Stimulated activated CD4-positive, alpha-beta T cell treated with anti-CD3 and anti-CD28 coated beads, Interleukin-2, amount 100 ng/mL, for 48 hours (primary cell): ENCODE measurements at regions not wholly inside any gene's neighbourhood (a gene's known extent, or its start where the extent isn't known, plus 50 kb on each side); places are given as distances from the start of the nearest gene placed in this dataset.
"Not testable (repeated sequence)": the region's sequence is repeated elsewhere in the genome, so short reads cannot be mapped to it uniquely, and the experiment has no call there.

ENCODE experiments used
- DNase-seq, 2 donors: peaks; one replicate each; pipeline ENCODE4 v3.0.0-alpha.2; 2020

DNA sequence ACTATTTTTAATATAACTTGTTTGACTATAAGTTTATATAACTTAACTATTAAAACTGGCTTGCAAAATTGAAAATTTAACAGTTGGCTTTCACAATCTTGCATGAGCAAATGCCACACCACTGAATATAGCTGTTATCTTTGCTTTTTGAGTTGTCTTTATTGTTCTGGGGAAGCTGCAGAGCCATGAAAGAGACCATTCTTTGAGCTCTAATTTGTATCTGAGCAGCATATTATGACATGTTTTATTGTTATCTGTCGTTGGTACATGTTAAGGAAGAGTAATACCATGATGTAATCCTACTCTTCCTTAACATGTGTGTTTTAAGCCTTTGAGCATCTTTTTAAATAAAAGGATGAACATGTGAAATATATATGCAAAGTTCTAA is 97.1 kb upstream of the ANK2 start:
- DNase-seq = no peak

DNA sequence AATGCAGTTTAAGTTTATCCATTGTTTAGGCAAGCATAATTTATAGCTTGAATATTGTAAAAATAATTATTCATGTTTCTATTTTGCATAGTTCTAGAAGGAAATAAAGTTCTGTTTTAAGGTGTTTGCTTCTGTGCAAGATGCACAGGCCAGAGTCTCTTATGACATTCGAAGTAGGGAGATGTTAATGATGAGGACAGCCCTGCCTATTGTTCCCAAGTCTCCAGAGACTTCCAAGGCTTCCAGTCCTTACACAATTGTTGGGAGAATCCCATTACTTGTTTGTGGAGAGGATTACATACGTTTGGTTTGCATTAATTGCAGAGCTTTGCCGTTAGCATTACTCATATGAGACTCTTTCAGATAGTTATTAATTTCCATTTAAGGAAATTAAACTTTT is 96.2 kb upstream of the ANK2 start:
- no peak for DNase-seq

DNA sequence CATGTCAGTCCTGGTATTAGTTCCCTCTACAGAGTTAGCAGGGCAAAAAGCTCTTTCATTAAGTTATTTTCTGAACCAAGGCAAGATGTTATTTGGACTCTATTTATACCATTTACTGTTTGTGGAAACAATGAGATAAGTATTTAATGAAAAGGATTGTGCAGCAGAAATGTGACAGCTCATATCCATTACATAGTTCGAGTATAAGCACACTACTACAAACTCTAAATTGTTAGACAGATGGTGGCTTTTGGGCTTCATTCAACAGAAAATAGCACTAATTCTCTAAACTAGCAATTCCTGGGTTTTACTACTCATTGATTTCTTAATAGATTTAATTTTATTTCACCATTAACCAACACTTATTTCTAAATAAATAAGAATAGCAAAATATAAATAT is 95.2 kb upstream of the ANK2 start:
- DNase-seq = no peak

DNA sequence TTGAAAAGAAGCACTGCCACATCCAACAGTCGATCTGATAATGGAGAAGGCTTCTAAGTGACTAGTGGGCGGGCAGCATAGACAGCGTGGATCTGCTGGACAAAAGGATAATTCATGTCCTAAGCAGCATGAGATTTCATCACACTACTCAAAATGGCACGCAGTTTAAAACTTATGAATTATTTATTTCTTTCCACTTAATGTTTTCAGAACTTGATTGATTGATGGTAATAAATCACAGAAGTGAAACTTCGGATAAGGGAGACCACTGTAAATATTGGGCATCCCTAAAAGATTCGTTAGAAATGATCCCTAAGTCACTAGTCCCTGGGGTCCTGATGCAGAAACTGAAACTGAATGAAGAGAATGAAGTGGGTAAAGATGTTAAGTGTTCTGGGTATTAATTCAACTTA is 93.0 kb upstream of the ANK2 start:
- no peak for DNase-seq

DNA sequence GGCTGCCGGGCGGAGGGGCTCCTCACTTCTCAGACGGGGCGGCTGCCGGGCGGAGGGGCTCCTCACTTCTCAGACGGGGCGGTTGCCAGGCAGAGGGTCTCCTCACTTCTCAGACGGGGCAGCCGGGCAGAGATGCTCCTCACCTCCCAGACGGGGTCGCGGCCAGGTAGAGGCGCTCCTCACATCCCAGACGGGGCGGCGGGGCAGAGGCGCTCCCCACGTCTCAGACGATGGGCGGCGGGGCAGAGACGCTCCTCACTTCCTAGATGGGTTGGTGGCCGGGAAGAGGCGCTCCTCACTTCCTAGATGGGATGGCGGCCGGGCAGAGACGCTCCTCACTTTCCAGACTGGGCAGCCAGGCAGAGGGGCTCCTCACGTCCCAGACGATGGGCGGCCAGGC is 91.7 kb upstream of the ANK2 start:
- not testable (repeated sequence) for DNase-seq

DNA sequence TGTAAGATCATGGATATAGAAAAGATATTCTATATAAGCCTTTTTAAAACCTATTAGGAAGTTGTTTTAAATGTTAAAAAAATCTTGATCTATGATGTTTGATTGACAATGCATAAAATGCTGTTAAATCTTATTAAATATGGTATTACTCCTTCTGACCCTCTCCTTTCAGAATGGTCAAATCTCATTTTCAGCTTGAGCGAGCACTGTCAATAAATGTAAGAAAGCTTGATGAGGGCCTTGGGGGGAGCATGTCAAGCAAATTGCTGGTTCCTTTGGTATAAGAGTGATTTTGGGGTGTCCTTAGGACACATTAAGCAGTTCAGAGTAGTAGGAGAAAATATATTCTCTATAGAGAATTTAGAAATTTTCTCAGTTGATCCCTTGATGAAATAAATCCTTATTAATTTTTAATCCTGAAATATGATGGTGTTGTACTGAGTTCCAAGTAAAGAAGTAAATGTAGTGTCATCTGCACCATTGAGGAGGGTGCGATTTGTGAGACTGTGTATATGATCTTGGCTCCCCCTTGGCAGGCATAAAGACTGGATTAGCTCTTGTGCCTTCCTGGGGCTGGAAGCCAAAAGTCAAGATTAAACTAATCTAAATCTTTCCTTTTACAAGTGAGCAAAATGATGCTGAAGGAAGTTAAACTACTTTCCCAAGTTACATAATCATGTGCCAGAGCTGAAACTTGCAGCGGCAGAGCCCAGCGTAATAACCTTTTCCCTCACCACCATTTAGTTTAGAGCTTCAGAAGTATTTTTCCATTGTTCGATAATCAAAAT is 82.6 kb upstream of the ANK2 start:
- no peak for DNase-seq

DNA sequence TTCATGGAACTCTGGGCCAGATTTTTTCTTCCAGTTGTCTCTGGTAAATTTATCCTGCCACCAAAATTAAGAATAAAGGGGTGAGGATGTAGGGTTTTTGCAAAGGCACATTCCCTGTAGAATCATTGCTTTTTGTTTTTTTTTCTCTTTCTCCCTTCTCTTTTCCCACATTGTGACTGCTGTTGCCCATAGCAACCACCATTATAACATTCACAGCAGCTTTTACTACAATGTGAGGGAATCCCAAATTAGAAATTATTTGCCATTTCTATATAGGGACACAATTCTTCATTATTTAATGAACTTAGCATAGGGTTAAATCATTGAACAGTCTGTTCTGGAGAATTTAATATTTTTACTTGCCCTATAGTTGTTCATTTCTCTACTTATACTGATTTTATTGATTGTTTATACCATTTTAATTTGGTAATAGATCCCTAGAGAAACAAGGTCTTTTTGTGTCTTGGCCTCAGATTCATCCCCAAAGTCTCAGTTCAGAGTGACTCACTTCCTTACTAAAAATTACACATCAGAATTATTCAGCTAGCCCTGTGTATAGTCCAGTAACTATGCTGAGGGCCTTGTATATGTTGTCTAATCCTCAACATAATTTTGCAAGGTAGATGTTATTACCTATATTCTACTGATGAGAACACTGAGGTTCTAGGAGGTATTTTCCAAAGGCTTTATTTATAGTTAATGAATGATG is 80.8 kb upstream of the ANK2 start:
- DNase-seq = no peak

DNA sequence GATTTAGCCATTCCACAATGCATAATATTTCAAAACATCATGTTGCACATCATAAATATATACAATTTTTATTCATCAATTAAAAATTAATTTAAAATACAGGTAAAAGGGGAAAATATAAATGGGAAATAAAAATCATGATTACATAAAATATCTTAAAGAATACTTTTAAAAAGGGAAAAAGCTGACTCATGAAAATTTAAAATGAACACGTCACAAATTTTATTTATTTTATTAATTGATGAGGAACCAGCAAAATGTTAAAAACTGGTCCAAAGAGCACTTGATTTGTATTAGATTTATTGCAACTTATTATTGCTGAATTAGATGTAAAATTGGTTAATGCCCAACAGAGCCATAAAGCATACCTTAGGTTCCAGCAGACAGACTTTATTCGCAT is 78.5 kb upstream of the ANK2 start:
- no peak for DNase-seq

DNA sequence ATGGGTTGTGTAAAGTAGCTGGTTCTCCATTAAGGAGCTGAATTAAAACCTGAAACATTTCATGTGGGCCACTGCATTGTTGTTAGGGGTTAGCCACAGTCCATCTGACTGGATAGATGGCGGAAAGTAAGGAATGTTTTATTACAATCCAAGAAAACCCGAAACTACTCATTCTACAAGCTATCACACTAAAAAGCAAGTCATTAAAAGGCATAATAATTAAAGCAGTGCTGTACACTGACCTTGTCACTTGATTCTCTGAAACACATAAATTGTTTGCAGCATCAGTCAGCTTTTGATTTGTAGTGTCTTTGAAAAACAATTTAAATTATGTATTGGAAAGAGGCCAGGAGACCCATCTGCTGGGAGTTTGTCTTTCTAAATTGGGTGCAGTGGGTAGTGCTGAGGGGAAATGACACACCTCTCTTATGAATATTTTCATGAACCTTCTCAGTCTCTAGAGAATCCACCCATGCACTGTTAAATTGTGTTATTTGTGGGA is 75.7 kb upstream of the ANK2 start:
- DNase-seq = no peak

DNA sequence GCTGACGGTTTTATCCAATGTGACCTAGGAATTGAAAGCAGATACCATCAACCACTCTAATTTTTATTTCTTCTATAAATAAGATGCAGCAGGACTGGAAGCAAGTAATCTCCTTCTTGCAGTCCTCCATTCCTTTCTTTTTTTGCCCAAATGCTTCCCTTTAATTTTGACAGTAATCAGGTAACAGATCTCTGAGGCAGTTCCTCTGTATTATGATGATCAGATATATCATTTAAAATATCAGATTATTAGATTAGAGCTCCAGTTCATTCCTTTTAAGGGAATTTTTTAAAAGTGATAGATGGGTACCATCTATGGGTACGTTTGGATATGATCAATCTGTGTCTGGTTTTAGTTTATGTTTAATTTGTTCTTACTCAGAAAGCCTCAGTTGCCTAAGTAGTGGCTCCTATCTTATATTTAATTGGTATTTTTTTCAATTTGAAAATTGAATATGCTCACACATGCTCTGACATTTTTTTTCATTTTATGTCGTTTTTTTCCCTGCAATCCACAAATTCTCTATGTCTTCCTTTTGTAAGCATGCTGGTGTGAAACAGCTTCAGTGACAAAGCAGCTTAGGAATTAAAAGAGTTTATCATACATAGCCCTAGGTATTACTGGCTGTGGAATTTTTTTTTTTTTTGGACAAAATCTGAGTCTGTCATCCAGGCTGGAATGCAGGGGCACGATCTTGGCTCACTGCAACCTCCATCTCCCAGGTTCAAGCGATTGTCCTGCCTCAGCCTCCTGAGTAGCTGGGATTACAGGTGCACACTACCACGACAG is 73.7 kb upstream of the ANK2 start:
- no peak for DNase-seq

DNA sequence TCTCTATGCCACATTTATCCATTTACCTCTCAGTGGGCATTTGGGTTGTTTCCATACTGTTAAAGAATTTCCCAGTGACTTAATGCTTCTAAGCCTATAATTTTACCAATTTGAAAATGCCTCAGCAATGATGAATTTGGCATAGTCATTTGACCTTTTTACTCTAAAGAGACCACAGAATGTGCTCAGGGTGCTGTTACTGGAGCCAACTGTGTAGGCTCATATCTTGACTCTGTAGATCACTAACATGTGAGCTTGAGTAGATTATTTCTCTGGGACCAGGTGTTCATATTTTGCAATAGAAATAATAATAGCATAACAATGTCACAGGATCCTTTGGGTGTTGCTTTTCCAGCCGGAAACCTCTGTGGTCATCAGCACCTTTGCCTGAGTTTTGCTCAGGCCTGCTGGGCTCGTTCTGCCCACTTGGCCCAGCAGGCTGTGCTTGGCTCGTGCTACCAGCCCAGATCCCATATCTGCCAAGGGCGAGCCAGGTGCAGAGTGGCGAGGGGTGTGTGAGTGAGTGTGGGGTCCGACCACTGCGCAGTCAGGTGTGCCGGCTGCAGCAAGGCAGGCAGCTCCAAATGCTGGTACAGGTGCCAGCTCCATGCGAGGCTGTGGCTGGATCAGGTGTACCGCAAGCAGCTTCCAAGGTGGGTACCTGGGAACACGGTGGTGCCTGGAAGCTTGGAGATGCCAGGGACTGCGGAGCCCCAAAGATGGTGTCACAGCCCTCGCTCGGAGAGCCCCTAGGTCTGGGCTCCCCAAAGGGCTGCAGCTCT is 70.6 kb upstream of the ANK2 start:
- no peak for DNase-seq

DNA sequence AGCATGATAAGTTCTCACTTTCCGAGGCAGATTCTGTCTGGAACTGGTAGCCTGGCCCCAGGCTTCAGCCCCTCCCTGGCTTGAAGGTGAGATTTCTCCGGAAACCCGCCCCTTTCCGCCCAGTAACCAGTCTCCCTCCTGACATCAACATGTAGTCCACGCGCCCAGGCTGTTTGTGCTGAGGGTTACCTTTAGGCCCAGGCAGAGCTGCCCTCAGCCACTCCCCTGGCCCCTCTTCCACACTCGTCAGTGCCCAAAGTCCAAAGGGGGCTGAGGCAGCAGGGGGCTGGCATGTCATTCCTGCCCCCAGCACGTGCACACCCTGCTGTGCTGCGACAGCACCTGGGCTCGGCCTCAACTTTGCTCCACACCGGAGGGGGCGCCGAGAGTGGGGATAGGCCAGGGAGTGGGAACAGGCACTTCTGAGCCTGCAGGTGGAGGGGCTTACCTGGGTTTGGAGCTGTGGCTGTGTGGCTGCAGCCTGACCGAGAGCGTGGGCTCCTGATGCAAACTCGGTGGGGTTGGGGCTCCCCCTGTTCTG is 69.5 kb upstream of the ANK2 start:
- no peak for DNase-seq

DNA sequence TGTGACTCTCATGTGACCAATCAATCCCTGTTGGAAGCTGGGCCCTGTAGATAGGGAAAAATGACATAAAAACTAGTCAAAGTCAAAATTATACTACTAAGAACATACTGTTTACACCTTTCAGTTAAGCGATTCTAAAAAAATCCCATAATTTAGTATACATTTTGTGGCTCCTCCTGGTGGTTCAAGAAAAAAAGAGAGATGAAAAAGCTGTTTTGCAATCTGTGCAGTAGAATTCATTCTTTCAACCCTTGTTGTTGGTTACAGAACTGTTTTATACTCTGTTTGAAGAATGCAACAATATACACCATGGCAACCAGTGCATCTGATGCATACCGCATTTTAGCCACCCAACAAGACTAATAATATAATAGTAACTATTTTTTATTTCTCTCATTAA is 66.8 kb upstream of the ANK2 start:
- DNase-seq = no peak

DNA sequence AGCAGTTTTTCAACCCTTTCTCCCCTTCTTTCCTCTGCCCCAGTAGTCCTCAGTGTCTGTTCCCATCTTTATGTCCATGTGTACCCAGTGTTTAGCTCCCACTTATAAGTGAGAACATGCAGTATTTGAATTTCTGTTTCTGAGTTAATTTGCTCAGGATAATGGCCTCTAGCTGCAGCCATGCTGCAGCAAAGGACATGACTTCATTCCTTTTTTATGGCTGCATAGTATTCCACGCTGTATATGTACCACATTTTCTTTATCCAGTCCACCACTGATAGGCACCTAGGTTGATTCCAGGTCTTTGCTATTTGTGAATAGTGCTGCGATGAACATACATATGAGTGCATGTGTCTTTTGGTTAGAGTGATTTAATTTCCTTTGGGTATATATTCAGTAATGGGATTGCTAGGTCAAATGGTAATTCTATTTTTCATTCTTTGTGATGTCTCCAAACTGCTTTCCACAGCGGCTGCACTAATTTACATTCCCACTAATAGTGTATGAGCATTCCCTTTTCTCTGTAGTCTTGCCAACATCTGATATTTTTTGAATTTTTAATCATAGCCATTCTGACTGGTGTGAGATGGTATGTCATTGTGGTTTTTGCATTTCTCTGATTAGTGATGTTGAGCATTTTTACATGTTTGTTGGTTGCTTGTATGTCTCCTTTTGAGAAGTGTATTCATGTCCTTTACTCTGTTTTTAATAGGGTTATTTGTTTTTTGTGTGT is 54.6 kb upstream of the ANK2 start:
- DNase-seq = no peak
